Cardiac fibroblast (primary cell): ENCODE measurements at regions not wholly inside any gene's neighbourhood (a gene's known extent, or its start where the extent isn't known, plus 50 kb on each side); places are given as distances from the start of the nearest gene placed in this dataset.
A peak's percentile ranks its signal among the peaks of the same experiment; 100 is the strongest.

Experiments used
- DNase-seq, 2 donors: peaks; one replicate each; pipeline versions ENCODE4 v3.0.0 to v3.0.0-alpha.2; 2010; ENCODE audit warnings: low read depth in 2 of 2
- H3K4me3 ChIP-seq, 2 donors: replicated peaks in 1 of 2; 1 replicate in 1 of 2; 2 replicates in 1 of 2; pipeline ENCODE4 v1.5.1; 2011; ENCODE audit warnings: low read depth in 2 of 2, low read length in 2 of 2, mild to moderate bottlenecking in 2 of 2, moderate library complexity in 1 of 2
- CTCF ChIP-seq: IDR thresholded peaks from one replicate; pipeline ENCODE4 v1.5.1; 2011; ENCODE audit warnings: low read depth, mild to moderate bottlenecking, low read length, inconsistent platforms

DNA sequence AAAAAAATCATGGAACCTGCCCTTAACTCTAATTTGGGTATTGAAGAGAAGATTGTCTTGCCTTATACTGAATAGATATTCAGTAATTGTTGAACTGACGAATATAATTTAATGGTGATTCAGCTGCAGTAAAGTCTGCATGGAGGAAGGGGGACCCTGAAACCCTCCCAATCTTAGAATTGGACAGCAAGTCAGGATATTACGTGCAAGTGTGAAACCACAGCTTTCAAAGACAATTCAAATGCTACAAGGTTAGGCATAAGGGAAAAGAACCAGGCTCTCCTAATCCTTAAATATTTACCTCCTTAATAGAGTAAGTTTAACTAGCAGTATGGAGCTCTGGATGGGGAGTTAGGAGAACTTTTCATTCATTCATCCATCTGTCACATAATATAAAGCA lies 226.9 kb upstream of the TNP1 start:
- no peak for DNase-seq
- TF ChIP-seq CTCF, result no peak
- H3K4me3 ChIP-seq, result no peak overlapping the region

DNA sequence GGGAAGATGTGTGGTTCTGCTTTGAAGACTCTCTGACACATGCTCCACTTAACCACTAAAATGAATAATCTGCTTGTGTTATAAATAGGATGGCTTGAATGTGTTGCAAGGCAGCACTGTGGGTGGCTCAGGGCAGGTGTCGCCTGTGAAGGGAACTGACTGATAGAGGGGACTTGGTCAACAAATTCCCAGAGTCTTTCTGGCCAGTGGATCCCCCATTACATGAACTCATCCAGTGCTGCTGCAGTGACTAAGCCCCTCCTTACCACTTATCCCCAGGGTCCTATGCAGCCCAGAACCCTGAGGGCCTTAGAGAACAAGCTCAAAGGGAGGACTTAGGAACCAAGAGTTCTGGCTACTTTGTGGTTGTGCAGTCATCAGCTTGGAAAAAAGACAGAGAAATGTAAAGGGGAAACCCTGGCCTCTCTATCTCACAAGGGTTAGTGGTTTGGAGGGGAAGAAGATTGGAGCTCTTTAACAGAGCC lies 226.2 kb upstream of the TNP1 start:
- no peak for TF ChIP-seq CTCF
- DNase-seq, result peak in 1 of 2 donors; percentile 53
- no peak overlapping the region for H3K4me3 ChIP-seq

DNA sequence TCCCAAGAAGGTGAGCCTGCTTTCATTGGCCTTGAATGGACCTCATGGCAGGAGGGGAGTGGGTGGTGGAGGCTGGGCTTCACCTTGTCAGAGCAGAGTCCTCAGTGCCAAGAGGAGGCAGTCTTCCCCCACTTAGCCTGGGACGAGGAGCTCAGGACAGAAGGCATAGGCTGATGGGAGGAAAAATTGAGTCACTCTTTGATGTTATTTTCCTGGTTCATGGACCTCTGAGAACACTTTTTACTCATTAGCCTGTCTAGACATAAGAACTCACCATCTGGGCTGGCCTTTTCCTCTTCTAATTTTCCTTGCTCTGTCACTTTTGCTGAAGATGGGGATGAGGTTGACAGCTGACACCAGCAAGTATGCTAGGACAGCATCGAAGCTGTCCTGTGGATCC lies 225.7 kb upstream of the TNP1 start:
- peak in 1 of 2 donors; percentile 71 for DNase-seq
- H3K4me3 ChIP-seq, result no peak overlapping the region
- TF ChIP-seq CTCF, result no peak

GRCh38 chr2:217081799-217082198 lies 221.9 kb upstream of the TNP1 start:
- H3K4me3 ChIP-seq, result no peak overlapping the region
- no peak for TF ChIP-seq CTCF
- DNase-seq, result no peak

DNA sequence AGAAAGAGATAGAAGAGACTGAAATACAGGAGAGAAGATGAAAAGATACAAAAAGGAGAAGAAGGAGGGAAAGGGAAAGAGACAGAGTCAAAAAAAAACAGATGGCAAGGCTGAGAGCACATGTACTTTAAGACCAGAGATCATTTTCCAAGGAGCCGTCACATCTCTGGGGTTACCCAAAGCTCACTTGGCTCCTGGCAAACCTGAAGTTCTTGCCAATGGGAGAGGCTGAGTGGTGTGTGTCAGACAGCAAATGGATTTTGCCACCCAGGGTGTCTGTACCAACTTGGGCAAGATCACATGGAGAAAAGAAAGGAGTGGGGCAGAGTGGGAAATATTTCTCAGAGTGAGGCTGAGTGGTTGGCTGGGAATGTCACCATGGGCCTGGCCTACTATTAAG lies 219.3 kb upstream of the TNP1 start:
- TF ChIP-seq CTCF, result no peak
- no peak for DNase-seq

DNA sequence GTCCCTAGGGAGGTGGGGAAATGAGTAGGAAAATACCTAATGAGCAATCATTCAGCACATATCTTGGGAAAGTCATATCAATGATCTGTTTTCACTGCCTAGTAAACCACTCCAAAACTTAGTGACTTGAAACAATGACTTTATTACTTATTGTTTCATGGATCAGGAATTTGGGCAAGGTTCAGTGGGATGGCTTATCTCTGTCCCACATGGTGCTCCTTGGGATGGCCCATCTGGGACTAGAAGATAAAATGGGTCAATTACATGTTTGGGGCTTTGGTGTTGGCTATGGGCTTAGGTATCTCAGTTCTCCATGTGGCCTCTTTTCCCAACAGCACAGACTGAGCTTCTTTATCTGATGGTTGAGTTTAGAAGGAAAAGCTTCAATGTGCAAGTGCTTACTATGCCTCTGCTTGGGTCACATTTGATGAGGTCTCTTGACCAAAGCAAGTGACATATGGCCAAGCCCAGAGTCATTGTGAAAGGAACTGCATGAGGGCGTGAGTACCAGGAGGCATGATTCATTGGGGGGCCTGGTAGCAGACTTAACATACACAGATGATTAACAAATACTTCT lies 218.1 kb upstream of the TNP1 start:
- TF ChIP-seq CTCF, result no peak
- peak in 1 of 2 donors; percentile 56 for DNase-seq

More for the DNA sequence above, 219.3 kb upstream of the TNP1 start:
- no peak overlapping the region for H3K4me3 ChIP-seq

More for the DNA sequence above, 218.1 kb upstream of the TNP1 start:
- no peak overlapping the region for H3K4me3 ChIP-seq
